ENCODE measurements at regions not wholly inside any gene's neighbourhood (a gene's known extent, or its start where the extent isn't known, plus 50 kb on each side); places are given as distances from the start of the nearest gene placed in this dataset.

GRCh38 chr3:168996622-168997021 lies 666.9 kb downstream of the MECOM start:
- Histone ChIP-seq H3K36me3 (ENCODE audit: insufficient read depth) (no peaks in the 10 kb centered on the region), H3F3A (replicated peaks; ENCODE audit: low read depth) (no peaks in the 10 kb centered on the region), H3K79me2 (replicated peaks; ENCODE audit: insufficient read depth) (no peaks in the 10 kb centered on the region), H3K4me3 (no peak overlapping the region), H4K20me1 (replicated peaks; ENCODE audit: insufficient read depth) (no peaks in the 10 kb centered on the region), H3K4me2 (no peak overlapping the region), H3K9me2 (ENCODE audit: insufficient read depth) (no peaks in the 10 kb centered on the region), H3K27ac (ENCODE audit: low read depth) (no peak overlapping the region), H3K27me3 (ENCODE audit: insufficient read depth) (no peaks in the 10 kb centered on the region), H3K4me1 (ENCODE audit: insufficient read depth) (peaks cover 17% of the 10 kb centered on the region), H2AFZ (no peak overlapping the region)
- Mint-ChIP-seq H3K27ac (no peak overlapping the region), H3K27me3 (ENCODE audit: insufficient read depth, low read depth, poor library complexity) (no peaks in the 10 kb centered on the region), H3K4me3 (no peak overlapping the region), H3K4me1 (peaks cover 20% of the 10 kb centered on the region), H3K36me3 (ENCODE audit: low read depth) (no peaks in the 10 kb centered on the region), H3K9me3 (no peaks in the 10 kb centered on the region; the same call in 2 of the 3 replicates)
- TF ChIP-seq STAT1 (IDR thresholded peaks at IDR 0.05; ENCODE audit: unreplicated experiment) (no peak), EZH2phosphoT487 (IDR thresholded peaks at IDR 0.05; ENCODE audit: unreplicated experiment) (no peak), JUNB (IDR thresholded peaks at IDR 0.05; ENCODE audit: unreplicated experiment) (no peak), EZH2 (IDR thresholded peaks at IDR 0.05; ENCODE audit: low read depth, unreplicated experiment) (no peak), ETS1 (IDR thresholded peaks at IDR 0.05) (no peak), REST (IDR thresholded peaks at IDR 0.05; ENCODE audit: unreplicated experiment) (no peak), POLR2AphosphoS5 (IDR thresholded peaks at IDR 0.05; ENCODE audit: low read depth) (no peak), NANOG (IDR thresholded peaks at IDR 0.05; ENCODE audit: borderline replicate concordance) (no peak), CREB1 (CRISPR knock-in tag; IDR thresholded peaks at IDR 0.05; ENCODE audit: low read depth) (no peak)
- TF ChIP-seq, protein P1, sequence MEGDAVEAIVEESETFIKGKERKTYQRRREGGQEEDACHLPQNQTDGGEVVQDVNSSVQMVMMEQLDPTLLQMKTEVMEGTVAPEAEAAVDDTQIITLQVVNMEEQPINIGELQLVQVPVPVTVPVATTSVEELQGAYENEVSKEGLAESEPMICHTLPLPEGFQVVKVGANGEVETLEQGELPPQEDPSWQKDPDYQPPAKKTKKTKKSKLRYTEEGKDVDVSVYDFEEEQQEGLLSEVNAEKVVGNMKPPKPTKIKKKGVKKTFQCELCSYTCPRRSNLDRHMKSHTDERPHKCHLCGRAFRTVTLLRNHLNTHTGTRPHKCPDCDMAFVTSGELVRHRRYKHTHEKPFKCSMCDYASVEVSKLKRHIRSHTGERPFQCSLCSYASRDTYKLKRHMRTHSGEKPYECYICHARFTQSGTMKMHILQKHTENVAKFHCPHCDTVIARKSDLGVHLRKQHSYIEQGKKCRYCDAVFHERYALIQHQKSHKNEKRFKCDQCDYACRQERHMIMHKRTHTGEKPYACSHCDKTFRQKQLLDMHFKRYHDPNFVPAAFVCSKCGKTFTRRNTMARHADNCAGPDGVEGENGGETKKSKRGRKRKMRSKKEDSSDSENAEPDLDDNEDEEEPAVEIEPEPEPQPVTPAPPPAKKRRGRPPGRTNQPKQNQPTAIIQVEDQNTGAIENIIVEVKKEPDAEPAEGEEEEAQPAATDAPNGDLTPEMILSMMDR (conservative IDR thresholded peaks at IDR 0.05; ENCODE audit: low read depth in 2 of 2) = no peak
- TF ChIP-seq, protein P2, sequence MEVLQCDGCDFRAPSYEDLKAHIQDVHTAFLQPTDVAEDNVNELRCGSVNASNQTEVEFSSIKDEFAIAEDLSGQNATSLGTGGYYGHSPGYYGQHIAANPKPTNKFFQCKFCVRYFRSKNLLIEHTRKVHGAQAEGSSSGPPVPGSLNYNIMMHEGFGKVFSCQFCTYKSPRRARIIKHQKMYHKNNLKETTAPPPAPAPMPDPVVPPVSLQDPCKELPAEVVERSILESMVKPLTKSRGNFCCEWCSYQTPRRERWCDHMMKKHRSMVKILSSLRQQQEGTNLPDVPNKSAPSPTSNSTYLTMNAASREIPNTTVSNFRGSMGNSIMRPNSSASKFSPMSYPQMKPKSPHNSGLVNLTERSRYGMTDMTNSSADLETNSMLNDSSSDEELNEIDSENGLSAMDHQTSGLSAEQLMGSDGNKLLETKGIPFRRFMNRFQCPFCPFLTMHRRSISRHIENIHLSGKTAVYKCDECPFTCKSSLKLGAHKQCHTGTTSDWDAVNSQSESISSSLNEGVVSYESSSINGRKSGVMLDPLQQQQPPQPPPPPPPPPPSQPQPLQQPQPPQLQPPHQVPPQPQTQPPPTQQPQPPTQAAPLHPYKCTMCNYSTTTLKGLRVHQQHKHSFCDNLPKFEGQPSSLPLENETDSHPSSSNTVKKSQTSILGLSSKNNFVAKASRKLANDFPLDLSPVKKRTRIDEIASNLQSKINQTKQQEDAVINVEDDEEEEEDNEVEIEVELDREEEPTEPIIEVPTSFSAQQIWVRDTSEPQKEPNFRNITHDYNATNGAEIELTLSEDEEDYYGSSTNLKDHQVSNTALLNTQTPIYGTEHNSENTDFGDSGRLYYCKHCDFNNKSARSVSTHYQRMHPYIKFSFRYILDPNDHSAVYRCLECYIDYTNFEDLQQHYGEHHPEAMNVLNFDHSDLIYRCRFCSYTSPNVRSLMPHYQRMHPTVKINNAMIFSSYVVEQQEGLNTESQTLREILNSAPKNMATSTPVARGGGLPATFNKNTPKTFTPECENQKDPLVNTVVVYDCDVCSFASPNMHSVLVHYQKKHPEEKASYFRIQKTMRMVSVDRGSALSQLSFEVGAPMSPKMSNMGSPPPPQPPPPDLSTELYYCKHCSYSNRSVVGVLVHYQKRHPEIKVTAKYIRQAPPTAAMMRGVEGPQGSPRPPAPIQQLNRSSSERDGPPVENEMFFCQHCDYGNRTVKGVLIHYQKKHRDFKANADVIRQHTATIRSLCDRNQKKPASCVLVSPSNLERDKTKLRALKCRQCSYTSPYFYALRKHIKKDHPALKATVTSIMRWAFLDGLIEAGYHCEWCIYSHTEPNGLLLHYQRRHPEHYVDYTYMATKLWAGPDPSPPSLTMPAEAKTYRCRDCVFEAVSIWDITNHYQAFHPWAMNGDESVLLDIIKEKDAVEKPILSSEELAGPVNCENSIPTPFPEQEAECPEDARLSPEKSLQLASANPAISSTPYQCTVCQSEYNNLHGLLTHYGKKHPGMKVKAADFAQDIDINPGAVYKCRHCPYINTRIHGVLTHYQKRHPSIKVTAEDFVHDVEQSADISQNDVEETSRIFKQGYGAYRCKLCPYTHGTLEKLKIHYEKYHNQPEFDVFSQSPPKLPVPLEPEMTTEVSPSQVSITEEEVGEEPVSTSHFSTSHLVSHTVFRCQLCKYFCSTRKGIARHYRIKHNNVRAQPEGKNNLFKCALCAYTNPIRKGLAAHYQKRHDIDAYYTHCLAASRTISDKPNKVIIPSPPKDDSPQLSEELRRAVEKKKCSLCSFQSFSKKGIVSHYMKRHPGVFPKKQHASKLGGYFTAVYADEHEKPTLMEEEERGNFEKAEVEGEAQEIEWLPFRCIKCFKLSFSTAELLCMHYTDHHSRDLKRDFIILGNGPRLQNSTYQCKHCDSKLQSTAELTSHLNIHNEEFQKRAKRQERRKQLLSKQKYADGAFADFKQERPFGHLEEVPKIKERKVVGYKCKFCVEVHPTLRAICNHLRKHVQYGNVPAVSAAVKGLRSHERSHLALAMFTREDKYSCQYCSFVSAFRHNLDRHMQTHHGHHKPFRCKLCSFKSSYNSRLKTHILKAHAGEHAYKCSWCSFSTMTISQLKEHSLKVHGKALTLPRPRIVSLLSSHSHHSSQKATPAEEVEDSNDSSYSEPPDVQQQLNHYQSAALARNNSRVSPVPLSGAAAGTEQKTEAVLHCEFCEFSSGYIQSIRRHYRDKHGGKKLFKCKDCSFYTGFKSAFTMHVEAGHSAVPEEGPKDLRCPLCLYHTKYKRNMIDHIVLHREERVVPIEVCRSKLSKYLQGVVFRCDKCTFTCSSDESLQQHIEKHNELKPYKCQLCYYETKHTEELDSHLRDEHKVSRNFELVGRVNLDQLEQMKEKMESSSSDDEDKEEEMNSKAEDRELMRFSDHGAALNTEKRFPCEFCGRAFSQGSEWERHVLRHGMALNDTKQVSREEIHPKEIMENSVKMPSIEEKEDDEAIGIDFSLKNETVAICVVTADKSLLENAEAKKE (CRISPR knock-in tag; IDR thresholded peaks at IDR 0.05) = no peak
- no peak for DNase-seq (ENCODE audit: low spot score)
- no peak for ATAC-seq

Data from GM23338 (cell line).